ENCODE measurements at regions not wholly inside any gene's neighbourhood (a gene's known extent, or its start where the extent isn't known, plus 50 kb on each side); places are given as distances from the start of the nearest gene placed in this dataset.

DNA sequence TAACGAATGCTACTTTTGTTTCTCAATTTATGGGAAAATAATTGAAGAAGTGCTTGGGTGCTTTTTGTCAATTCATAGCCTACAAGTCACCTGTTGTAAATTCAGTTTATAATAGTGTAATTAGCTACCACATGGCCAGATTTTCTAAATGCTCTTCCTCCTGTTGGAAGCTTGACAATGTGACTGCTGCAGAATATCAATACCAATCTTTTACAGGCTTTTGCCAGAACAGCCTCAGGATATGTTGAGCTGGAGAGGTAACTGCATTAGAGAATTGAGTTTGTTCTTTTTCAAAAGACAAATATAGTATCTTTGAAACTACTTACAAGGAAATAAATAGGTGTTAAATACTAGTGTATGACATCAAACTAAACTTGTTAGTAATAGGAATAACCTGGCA is 277.8 kb downstream of the POU4F1 start:
- no peak for DNase-seq

DNA sequence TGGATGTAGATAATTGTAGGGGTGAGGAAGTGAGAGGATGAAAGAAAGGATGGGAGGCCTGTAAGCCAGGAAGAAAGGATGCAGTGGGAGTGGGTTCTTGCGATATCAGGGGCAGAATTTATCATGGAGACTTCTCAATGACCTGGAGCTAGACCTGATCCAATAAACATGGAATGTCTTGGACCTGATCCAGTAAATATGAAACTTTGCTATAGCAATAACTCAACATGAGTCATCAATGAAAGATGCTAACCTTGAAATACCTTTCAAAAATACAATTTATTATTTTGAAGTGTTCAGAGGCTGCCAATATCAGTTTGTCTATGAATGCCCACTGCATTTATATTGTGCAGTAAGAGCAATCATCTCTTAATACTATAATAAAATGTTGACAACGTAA is 279.5 kb downstream of the POU4F1 start:
- peak; percentile 15 for DNase-seq

GRCh38 chr13:78323040-78323439 is 280.3 kb downstream of the POU4F1 start:
- DNase-seq: peak; percentile 9

- DNase-seq: no peak
Measured at GRCh38 chr13:78319101-78319627, 284.2 kb downstream of the POU4F1 start.

DNA sequence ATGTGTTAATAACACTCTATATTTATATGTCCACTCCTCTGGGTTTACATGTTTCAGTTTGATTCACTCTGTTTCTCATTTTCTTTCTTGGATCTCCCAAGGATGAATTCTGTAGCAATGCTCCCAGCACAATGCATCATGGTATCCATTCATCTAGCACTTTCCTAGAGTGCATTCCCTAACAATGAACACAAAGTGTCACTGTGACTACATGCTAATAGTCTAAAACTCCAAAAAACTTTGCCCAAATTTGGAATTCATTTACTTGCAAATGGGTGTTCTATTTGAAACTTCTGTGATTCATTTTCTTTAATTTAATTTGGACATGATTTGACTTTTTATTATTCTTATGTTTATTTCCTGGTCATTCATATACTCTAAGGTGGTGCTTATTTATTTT is 286.3 kb downstream of the POU4F1 start:
- peak; percentile 5 for DNase-seq

- DNase-seq: no peak
Measured at GRCh38 chr13:78309497-78310180, 293.7 kb downstream of the POU4F1 start.

- DNase-seq: no peak
Measured at GRCh38 chr13:78306519-78307206, 296.7 kb downstream of the POU4F1 start.

- no peak for DNase-seq
Measured at GRCh38 chr13:78305171-78305570, 298.2 kb downstream of the POU4F1 start.

- DNase-seq: no peak
Measured at GRCh38 chr13:78299832-78300623, 303.3 kb downstream of the POU4F1 start.

DNA sequence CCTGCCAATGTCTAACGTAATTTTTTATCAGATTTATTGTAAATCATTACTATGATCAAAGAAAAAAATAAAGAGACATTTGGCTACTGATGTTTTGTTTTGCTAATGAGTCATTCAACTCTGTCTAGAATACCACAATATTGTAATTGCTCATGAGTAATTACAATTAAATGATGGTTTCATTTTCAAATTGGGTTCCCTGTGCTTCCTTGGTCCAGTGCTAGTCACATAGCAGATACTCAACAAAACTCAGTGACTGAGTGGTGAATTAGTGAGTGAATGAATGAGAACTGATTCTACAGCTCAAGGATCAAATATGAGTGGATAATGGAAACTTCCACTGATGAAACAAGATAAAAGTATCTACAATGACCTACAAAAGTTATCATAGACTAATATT is 304.7 kb downstream of the POU4F1 start:
- DNase-seq: no peak

GRCh38 chr13:78286748-78287147 is 316.6 kb downstream of the POU4F1 start:
- DNase-seq: no peak

DNA sequence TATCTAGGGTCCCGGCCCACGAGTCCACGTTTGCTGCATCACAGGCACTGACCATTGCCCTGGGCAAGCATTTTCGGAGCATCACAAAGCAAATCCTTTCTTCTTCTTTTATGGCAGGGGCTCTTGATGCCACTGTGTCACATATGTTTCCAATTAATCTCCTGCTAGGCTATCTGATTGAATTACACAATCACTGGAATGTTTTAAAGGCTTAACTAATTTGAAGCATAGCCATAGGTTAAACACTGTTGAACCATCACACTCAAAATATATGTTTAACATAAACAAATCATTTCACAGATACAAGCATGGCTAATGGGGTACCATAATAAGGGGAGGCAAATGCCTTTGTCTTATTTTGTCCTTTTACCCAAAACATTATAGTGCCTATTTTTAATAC is 338.3 kb downstream of the POU4F1 start:
- peak; percentile 6 for DNase-seq

DNA sequence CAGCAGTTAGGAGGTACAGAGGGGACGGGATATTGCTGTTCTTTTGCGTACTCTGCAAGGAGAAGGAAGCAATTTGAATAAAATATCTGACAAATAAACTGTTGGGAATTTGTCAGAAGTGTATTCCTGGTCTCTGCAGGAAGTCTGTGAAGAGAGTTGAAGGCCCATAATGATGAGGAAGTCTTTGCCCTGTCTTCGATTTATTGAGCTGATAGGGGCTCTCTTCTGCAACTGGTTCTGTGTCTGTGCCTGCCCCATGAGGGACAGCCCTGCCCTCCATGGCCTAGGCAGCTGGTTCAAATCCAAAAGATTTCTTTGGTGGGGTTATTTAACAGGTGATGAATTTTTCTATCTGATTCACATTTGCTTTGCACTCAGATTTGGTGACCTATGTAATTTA is 339.7 kb upstream of the EDNRB start:
- no peak for DNase-seq

GRCh38 chr13:78256484-78256883 is 337.9 kb upstream of the EDNRB start:
- no peak for DNase-seq

DNA sequence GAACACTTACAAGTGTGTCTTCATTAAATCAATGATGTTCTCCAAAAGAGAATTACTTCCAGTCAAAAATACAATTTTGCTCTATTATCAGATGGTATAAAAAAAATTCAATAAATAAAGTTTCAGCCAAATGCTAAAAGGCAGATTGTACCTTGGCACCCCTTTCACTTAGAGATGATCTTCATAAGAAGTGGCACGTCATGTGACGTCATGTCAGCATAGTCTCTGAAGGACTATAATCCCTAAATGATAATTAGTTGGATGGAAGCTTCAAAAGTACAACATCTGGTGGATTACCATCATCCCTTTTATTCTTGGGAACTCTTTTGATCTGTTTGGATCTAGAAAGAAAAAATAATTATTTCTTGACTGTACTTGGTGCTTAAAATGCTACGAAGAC is 335.5 kb upstream of the EDNRB start:
- DNase-seq: no peak

DNA sequence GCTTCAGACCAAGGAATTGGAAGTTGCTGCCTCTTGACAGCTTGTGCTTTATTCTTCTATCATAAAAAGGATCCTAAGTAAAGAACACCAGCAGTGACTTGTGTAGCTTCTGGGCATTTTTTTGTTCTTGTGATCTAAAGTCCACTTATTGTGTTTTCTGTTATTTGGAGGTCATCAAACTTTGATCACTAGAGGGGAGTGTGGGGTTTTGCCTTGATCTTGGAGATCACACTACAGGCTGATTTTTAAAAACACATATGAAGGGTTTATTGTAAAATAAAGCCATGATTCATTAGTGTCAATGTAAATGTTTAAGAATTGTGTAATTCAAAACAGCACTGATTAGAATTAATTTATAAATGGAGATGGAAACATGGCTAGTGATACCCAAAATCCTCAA is 328.7 kb upstream of the EDNRB start:
- no peak for DNase-seq

- DNase-seq: peak; percentile 10
Measured at GRCh38 chr13:78241278-78241919, 322.8 kb upstream of the EDNRB start.

- DNase-seq: no peak
Measured at GRCh38 chr13:78239714-78240113, 321.1 kb upstream of the EDNRB start.

GRCh38 chr13:78238911-78239310 is 320.3 kb upstream of the EDNRB start:
- peak; percentile 5 for DNase-seq

DNA sequence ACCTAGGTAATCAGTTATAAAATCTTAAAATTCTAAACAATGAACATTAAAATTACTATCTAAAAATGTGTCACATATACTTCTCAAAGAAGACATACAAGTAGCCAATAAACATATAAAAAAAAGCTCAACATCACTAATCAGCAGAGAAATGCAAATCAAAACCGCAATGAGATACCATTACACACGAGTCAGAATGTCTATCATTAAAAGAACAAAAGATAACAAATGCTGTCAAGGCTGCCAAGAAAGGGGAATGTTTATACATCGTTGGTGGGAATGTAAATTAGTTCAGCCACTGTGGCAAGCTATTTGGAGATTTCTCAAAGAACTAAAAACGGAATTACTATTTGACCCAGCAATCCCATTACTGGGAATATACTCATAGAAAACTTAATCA is 310.3 kb upstream of the EDNRB start:
- DNase-seq: no peak

GRCh38 chr13:78228211-78228610 is 309.6 kb upstream of the EDNRB start:
- DNase-seq: no peak

DNA sequence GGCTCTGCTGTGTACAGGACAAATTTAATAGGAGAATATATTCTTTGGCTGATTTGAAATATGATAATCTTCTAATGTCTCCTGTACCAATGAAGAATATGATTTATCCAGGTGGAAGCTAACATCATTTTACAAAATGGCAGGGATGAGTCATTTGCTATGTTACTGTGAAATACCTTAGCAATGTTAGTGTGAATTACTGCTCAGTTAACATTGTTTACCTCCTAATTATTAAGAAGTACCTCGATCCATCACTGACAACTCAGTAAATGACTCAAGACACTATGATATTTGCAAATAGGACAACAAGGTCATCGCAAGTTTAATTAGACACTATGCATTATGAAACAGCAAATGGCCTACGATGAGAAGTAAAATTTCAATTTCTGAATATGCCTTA is 309.1 kb upstream of the EDNRB start:
- no peak for DNase-seq

DNA sequence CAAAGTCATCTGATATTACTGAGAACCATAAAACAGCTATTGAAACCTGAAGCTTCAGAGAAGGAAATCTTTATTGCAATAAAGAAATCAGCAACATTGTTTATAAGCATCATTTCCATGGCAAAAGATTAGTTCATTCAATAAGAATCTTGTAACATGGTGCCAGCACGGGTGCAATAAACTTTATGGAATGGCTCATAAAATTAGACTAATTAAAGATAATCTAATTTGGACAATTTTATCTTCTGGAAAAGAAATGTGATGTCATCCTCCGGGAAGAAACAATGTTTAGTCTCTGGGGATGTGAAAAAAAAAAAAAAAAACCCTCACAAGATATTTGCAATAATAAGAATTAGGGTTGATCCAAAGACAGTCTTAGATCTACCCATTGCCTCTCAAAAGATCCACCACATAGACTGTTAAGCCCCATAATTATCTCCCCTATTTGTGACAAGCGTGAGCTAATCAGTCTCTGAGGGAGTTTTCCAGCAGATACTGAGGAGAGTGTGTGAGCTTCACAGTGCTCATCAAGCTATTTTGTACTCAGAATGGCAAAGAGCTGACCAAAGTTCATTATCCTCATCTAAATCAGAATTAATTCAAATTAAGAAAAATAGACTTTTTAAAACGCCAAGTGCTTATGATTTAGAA is 297.0 kb upstream of the EDNRB start:
- DNase-seq: no peak

Measured in fibroblast of skin of right quadriceps (primary cell).